ENCODE measurements at regions not wholly inside any gene's neighbourhood (a gene's known extent, or its start where the extent isn't known, plus 50 kb on each side); places are given as distances from the start of the nearest gene placed in this dataset.
A peak's percentile ranks its signal among the peaks of the same experiment; 100 is the strongest.
"Not testable (repeated sequence)": the region's sequence is repeated elsewhere in the genome, so short reads cannot be mapped to it uniquely, and the experiment has no call there.

GRCh38 chr16:17019366-17019765, 451.4 kb downstream of the XYLT1 start:
- Mint-ChIP-seq H3K27ac (no peak overlapping the region), H3K36me3 (ENCODE audit: low read depth) (peaks cover 7% of the 10 kb centered on the region), H3K27me3 (ENCODE audit: low read depth) (no peaks in the 10 kb centered on the region), H3K4me3 (ENCODE audit: low read depth) (no peak overlapping the region), H3K4me1 (ENCODE audit: low read depth) (peaks cover 12% of the 10 kb centered on the region), H3K9me3 (peaks cover 10% of the 10 kb centered on the region)
- DNase-seq (ENCODE audit: low spot score) = no peak
- intact Hi-C loops (cut with micrococcal nuclease) = no loop called here

GRCh38 chr16:17023606-17024005, 447.2 kb downstream of the XYLT1 start:
- Mint-ChIP-seq H3K27ac (no peak overlapping the region), H3K36me3 (ENCODE audit: low read depth) (peaks cover under 1% of the 10 kb centered on the region), H3K4me1 (ENCODE audit: low read depth) (peaks cover 38% of the 10 kb centered on the region), H3K27me3 (ENCODE audit: low read depth) (no peaks in the 10 kb centered on the region), H3K4me3 (ENCODE audit: low read depth) (no peak overlapping the region), H3K9me3 (peaks cover 2% of the 10 kb centered on the region)
- no peak for DNase-seq (ENCODE audit: low spot score)
- intact Hi-C loops (cut with micrococcal nuclease) = no loop called here

GRCh38 chr16:17024514-17024913, 446.2 kb downstream of the XYLT1 start:
- Mint-ChIP-seq H3K36me3 (ENCODE audit: low read depth) (peaks cover 7% of the 10 kb centered on the region), H3K27ac (no peak overlapping the region), H3K27me3 (ENCODE audit: low read depth) (no peaks in the 10 kb centered on the region), H3K4me1 (ENCODE audit: low read depth) (peaks cover 38% of the 10 kb centered on the region), H3K9me3 (peaks cover 11% of the 10 kb centered on the region), H3K4me3 (ENCODE audit: low read depth) (no peak overlapping the region)
- DNase-seq (ENCODE audit: low spot score) = no peak
- intact Hi-C loops (cut with micrococcal nuclease) = no loop called here

- H3K4me1 Mint-ChIP-seq (ENCODE audit: low read depth) = peaks cover 38% of the 10 kb centered on the region
- H3K27ac Mint-ChIP-seq = peak overlapping the region; percentile 79
- no peaks in the 10 kb centered on the region for H3K27me3 Mint-ChIP-seq (ENCODE audit: low read depth)
- peak; percentile 32 for DNase-seq (ENCODE audit: low spot score)
- peaks cover 22% of the 10 kb centered on the region for H3K9me3 Mint-ChIP-seq
- H3K4me3 Mint-ChIP-seq (ENCODE audit: low read depth) = no peak overlapping the region
- H3K36me3 Mint-ChIP-seq (ENCODE audit: low read depth) = peaks cover 21% of the 10 kb centered on the region
- intact Hi-C loops (cut with micrococcal nuclease) = no loop called here
Observed at GRCh38 chr16:17026600-17027242, 444.0 kb downstream of the XYLT1 start.

GRCh38 chr16:17027488-17028129, 443.2 kb downstream of the XYLT1 start:
- Mint-ChIP-seq H3K9me3 (peaks cover 22% of the 10 kb centered on the region), H3K27me3 (ENCODE audit: low read depth) (no peaks in the 10 kb centered on the region), H3K4me3 (ENCODE audit: low read depth) (no peak overlapping the region), H3K4me1 (ENCODE audit: low read depth) (peaks cover 40% of the 10 kb centered on the region), H3K36me3 (ENCODE audit: low read depth) (peaks cover 21% of the 10 kb centered on the region), H3K27ac (peak overlapping the region; percentile 48)
- DNase-seq (ENCODE audit: low spot score) = no peak
- intact Hi-C loops (cut with micrococcal nuclease) = no loop called here

- peaks cover 30% of the 10 kb centered on the region for H3K9me3 Mint-ChIP-seq
- no peak for DNase-seq (ENCODE audit: low spot score)
- H3K27me3 Mint-ChIP-seq (ENCODE audit: low read depth) = no peaks in the 10 kb centered on the region
- peaks cover 25% of the 10 kb centered on the region for H3K36me3 Mint-ChIP-seq (ENCODE audit: low read depth)
- intact Hi-C loops (cut with micrococcal nuclease) = no loop called here
- no peak overlapping the region for H3K4me3 Mint-ChIP-seq (ENCODE audit: low read depth)
- no peak overlapping the region for H3K27ac Mint-ChIP-seq
- H3K4me1 Mint-ChIP-seq (ENCODE audit: low read depth) = peaks cover 31% of the 10 kb centered on the region
Observed at GRCh38 chr16:17029602-17030350, 441.0 kb downstream of the XYLT1 start.

GRCh38 chr16:17031484-17032268, 439.1 kb downstream of the XYLT1 start:
- peaks cover 15% of the 10 kb centered on the region for H3K4me1 Mint-ChIP-seq (ENCODE audit: low read depth)

GRCh38 chr16:17032332-17032731, 438.4 kb downstream of the XYLT1 start:
- intact Hi-C loops (cut with micrococcal nuclease) = no loop called here
- H3K36me3 Mint-ChIP-seq (ENCODE audit: low read depth) = peaks cover 25% of the 10 kb centered on the region

More at GRCh38 chr16:17031484-17032268, 439.1 kb downstream of the XYLT1 start:
- H3K4me3 Mint-ChIP-seq (ENCODE audit: low read depth) = no peak overlapping the region
- H3K27ac Mint-ChIP-seq = no peak overlapping the region
- no peak for DNase-seq (ENCODE audit: low spot score)
- H3K9me3 Mint-ChIP-seq = peaks cover 30% of the 10 kb centered on the region
- intact Hi-C loops (cut with micrococcal nuclease) = no loop called here
- H3K36me3 Mint-ChIP-seq (ENCODE audit: low read depth) = peaks cover 25% of the 10 kb centered on the region
- H3K27me3 Mint-ChIP-seq (ENCODE audit: low read depth) = no peaks in the 10 kb centered on the region

GRCh38 chr16:17034477-17035252, 436.1 kb downstream of the XYLT1 start:
- no peak for DNase-seq (ENCODE audit: low spot score)
- no peaks in the 10 kb centered on the region for H3K27me3 Mint-ChIP-seq (ENCODE audit: low read depth)
- peaks cover 19% of the 10 kb centered on the region for H3K9me3 Mint-ChIP-seq
- intact Hi-C loops (cut with micrococcal nuclease) = no loop called here
- no peak overlapping the region for H3K27ac Mint-ChIP-seq
- H3K4me3 Mint-ChIP-seq (ENCODE audit: low read depth) = no peak overlapping the region
- H3K4me1 Mint-ChIP-seq (ENCODE audit: low read depth) = peaks cover 2% of the 10 kb centered on the region
- H3K36me3 Mint-ChIP-seq (ENCODE audit: low read depth) = peaks cover 16% of the 10 kb centered on the region

More at GRCh38 chr16:17032332-17032731, 438.4 kb downstream of the XYLT1 start:
- Mint-ChIP-seq H3K27me3 (ENCODE audit: low read depth) (no peaks in the 10 kb centered on the region), H3K27ac (no peak overlapping the region), H3K4me1 (ENCODE audit: low read depth) (peaks cover 10% of the 10 kb centered on the region), H3K9me3 (peaks cover 30% of the 10 kb centered on the region), H3K4me3 (ENCODE audit: low read depth) (no peak overlapping the region)
- DNase-seq (ENCODE audit: low spot score) = no peak

GRCh38 chr16:17037499-17037898, 433.3 kb downstream of the XYLT1 start:
- H3K27me3 Mint-ChIP-seq (ENCODE audit: low read depth) = no peaks in the 10 kb centered on the region
- no peaks in the 10 kb centered on the region for H3K4me1 Mint-ChIP-seq (ENCODE audit: low read depth)
- H3K4me3 Mint-ChIP-seq (ENCODE audit: low read depth) = no peak overlapping the region
- peaks cover 9% of the 10 kb centered on the region for H3K9me3 Mint-ChIP-seq
- no peak overlapping the region for H3K27ac Mint-ChIP-seq
- H3K36me3 Mint-ChIP-seq (ENCODE audit: low read depth) = peaks cover 4% of the 10 kb centered on the region
- intact Hi-C loops (cut with micrococcal nuclease) = no loop called here
- DNase-seq (ENCODE audit: low spot score) = no peak

- intact Hi-C loops (cut with micrococcal nuclease) = no loop called here
- Mint-ChIP-seq H3K27ac (no peak overlapping the region), H3K4me3 (ENCODE audit: low read depth) (no peak overlapping the region), H3K36me3 (ENCODE audit: low read depth) (peaks cover 4% of the 10 kb centered on the region), H3K27me3 (ENCODE audit: low read depth) (no peaks in the 10 kb centered on the region), H3K4me1 (ENCODE audit: low read depth) (no peaks in the 10 kb centered on the region), H3K9me3 (peaks cover 9% of the 10 kb centered on the region)
- no peak for DNase-seq (ENCODE audit: low spot score)
Observed at GRCh38 chr16:17038415-17038814, 432.3 kb downstream of the XYLT1 start.

GRCh38 chr16:17049109-17049508, 421.7 kb downstream of the XYLT1 start:
- intact Hi-C loops (cut with micrococcal nuclease); H3K27ac Mint-ChIP-seq; DNase-seq (ENCODE audit: low spot score); H3K9me3 Mint-ChIP-seq; H3K36me3 Mint-ChIP-seq (ENCODE audit: low read depth); H3K27me3 Mint-ChIP-seq (ENCODE audit: low read depth); H3K4me1 Mint-ChIP-seq (ENCODE audit: low read depth); H3K4me3 Mint-ChIP-seq (ENCODE audit: low read depth): not testable (repeated sequence)
